ENCODE measurements at regions not wholly inside any gene's neighbourhood (a gene's known extent, or its start where the extent isn't known, plus 50 kb on each side); places are given as distances from the start of the nearest gene placed in this dataset.

DNA sequence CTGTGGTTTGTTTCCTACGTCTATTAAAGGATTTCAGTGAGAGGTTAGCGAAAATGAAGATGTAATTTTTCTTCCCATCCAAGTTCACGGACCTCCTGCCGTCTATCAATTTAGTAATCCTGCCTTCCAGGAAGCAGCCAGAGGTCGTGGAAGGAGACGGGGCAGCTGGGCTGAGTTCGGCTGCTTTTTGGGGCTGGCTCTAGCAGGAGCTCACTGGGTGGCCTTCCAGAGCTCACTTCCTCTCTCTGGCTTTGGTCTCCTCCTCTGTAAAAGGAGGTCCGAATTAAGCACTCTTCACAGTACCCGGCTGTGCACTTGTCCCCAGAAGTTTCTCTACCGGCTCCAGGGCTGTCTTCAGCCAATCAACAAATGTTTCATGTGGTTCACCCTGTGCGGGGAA, 295.4 kb downstream of the BCOR start:
- H3K27me3 ChIP-seq (ENCODE audit: insufficient read depth, low read depth), result no peaks in the 10 kb centered on the region
- H4K20me1 ChIP-seq (ENCODE audit: insufficient read depth), result no peaks in the 10 kb centered on the region
- TF ChIP-seq, protein P1, sequence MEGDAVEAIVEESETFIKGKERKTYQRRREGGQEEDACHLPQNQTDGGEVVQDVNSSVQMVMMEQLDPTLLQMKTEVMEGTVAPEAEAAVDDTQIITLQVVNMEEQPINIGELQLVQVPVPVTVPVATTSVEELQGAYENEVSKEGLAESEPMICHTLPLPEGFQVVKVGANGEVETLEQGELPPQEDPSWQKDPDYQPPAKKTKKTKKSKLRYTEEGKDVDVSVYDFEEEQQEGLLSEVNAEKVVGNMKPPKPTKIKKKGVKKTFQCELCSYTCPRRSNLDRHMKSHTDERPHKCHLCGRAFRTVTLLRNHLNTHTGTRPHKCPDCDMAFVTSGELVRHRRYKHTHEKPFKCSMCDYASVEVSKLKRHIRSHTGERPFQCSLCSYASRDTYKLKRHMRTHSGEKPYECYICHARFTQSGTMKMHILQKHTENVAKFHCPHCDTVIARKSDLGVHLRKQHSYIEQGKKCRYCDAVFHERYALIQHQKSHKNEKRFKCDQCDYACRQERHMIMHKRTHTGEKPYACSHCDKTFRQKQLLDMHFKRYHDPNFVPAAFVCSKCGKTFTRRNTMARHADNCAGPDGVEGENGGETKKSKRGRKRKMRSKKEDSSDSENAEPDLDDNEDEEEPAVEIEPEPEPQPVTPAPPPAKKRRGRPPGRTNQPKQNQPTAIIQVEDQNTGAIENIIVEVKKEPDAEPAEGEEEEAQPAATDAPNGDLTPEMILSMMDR (conservative IDR thresholded peaks at IDR 0.05; ENCODE audit: low read depth, low read length), result no peak
- no peaks in the 10 kb centered on the region for H3K36me3 ChIP-seq (ENCODE audit: insufficient read depth)
- H3K27ac ChIP-seq, result no peak overlapping the region
- H3K4me1 ChIP-seq (ENCODE audit: low read depth, poor library complexity, severe bottlenecking), result no peaks in the 10 kb centered on the region
- H3K79me2 ChIP-seq (ENCODE audit: insufficient read depth, low read depth), result no peaks in the 10 kb centered on the region
- H3K4me2 ChIP-seq, result no peak overlapping the region
- H3K9ac ChIP-seq, result no peak overlapping the region
- H3K4me3 ChIP-seq (IDR thresholded peaks at IDR 0.05; ENCODE audit: insufficient read depth, low read depth, low read length), result no peak overlapping the region
- H2AFZ ChIP-seq (ENCODE audit: low read depth), result no peak overlapping the region

DNA sequence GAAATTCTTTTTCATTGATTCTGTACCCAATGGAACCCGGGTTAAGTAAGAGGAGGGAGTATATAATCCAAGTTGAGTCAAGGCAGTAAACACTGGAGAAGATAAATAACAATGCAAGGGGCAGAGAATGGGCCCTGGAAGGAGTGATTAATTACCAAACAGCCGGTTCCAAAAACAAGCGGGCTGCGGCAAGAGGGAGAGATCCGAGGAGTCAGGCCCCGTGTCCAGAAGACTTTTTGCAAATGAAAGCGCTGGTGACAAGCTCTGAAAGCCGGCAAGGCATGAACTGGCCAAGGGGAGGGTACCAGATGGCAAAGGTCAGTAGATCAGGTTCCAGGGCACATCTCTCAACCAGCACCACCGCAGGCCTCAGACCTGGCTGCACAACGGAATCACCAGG, 294.9 kb downstream of the BCOR start:
- Histone ChIP-seq H3K27me3 (ENCODE audit: insufficient read depth, low read depth) (no peaks in the 10 kb centered on the region), H3K4me1 (ENCODE audit: low read depth, poor library complexity, severe bottlenecking) (no peaks in the 10 kb centered on the region), H3K9ac (no peak overlapping the region), H3K27ac (no peak overlapping the region), H3K79me2 (ENCODE audit: insufficient read depth, low read depth) (no peaks in the 10 kb centered on the region), H4K20me1 (ENCODE audit: insufficient read depth) (no peaks in the 10 kb centered on the region), H3K4me3 (IDR thresholded peaks at IDR 0.05; ENCODE audit: insufficient read depth, low read depth, low read length) (no peak overlapping the region), H2AFZ (ENCODE audit: low read depth) (no peak overlapping the region), H3K36me3 (ENCODE audit: insufficient read depth) (no peaks in the 10 kb centered on the region), H3K4me2 (no peak overlapping the region)
- TF ChIP-seq, protein P1 (conservative IDR thresholded peaks at IDR 0.05; ENCODE audit: low read depth, low read length), result no peak

DNA sequence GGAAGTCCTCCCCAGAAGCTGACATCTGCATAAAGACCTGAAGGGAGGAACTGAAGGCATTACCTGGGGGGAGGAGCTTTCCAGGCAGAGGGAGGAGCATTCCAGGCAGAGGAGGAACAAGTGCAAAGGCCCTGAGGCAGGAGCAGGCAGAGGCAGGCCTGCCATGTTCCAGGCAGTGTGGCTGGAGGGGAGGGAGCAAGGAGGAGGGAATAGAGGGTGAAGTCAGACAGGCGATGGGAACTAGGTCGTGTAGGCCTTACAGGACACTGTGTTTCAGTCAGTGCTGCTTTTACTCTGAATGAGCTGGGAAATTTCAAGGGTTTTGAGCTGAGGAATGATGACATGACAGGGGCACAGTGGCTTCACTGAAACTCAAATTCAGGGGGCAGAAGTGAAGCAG, 292.7 kb downstream of the BCOR start:
- TF ChIP-seq, protein P1 (conservative IDR thresholded peaks at IDR 0.05; ENCODE audit: low read depth, low read length), result no peak
- Histone ChIP-seq H3K4me3 (IDR thresholded peaks at IDR 0.05; ENCODE audit: insufficient read depth, low read depth, low read length) (no peak overlapping the region), H3K79me2 (ENCODE audit: insufficient read depth, low read depth) (no peaks in the 10 kb centered on the region), H3K4me2 (no peak overlapping the region), H3K4me1 (ENCODE audit: low read depth, poor library complexity, severe bottlenecking) (no peaks in the 10 kb centered on the region), H3K27ac (no peak overlapping the region), H4K20me1 (ENCODE audit: insufficient read depth) (no peaks in the 10 kb centered on the region), H2AFZ (ENCODE audit: low read depth) (no peak overlapping the region), H3K27me3 (ENCODE audit: insufficient read depth, low read depth) (no peaks in the 10 kb centered on the region), H3K9ac (no peak overlapping the region), H3K36me3 (ENCODE audit: insufficient read depth) (no peaks in the 10 kb centered on the region)

DNA sequence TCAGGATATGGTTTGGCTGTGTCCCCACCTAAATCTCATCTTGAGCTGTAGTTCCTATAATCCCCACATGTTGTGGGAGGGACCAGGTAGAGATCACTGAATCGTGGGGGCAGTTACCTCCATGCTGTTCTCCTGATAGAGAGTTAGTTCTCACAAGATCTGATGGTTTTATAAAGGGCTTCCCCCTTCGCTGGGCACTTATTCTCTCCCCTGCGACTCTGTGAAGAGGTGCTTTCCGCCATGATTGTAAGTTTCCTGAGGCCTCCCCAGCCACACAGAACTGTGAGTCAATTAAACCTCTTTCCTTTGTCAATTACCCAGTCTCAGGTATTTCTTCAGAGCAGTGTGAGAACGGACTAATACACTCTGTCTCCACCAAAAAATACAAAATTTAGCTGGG, 291.9 kb downstream of the BCOR start:
- Histone ChIP-seq H3K27ac (no peak overlapping the region), H3K4me2 (no peak overlapping the region), H3K79me2 (ENCODE audit: insufficient read depth, low read depth) (no peaks in the 10 kb centered on the region), H3K36me3 (ENCODE audit: insufficient read depth) (no peaks in the 10 kb centered on the region), H2AFZ (ENCODE audit: low read depth) (no peak overlapping the region), H3K4me3 (IDR thresholded peaks at IDR 0.05; ENCODE audit: insufficient read depth, low read depth, low read length) (no peak overlapping the region), H3K9ac (no peak overlapping the region), H3K4me1 (ENCODE audit: low read depth, poor library complexity, severe bottlenecking) (no peaks in the 10 kb centered on the region), H4K20me1 (ENCODE audit: insufficient read depth) (no peaks in the 10 kb centered on the region), H3K27me3 (ENCODE audit: insufficient read depth, low read depth) (no peaks in the 10 kb centered on the region)
- TF ChIP-seq, protein P1 (conservative IDR thresholded peaks at IDR 0.05; ENCODE audit: low read depth, low read length), result no peak
